GM21447 (cell line): ENCODE measurements at regions not wholly inside any gene's neighbourhood (a gene's known extent, or its start where the extent isn't known, plus 50 kb on each side); places are given as distances from the start of the nearest gene placed in this dataset.
"Not testable (repeated sequence)": the region's sequence is repeated elsewhere in the genome, so short reads cannot be mapped to it uniquely, and the experiment has no call there.

Experiments
- ATAC-seq: cut with Tn5 transposase; IDR thresholded peaks from one replicate; pipeline ENCODE4 v1.9.1; 2021; ENCODE audit not compliant: unreplicated experiment

DNA sequence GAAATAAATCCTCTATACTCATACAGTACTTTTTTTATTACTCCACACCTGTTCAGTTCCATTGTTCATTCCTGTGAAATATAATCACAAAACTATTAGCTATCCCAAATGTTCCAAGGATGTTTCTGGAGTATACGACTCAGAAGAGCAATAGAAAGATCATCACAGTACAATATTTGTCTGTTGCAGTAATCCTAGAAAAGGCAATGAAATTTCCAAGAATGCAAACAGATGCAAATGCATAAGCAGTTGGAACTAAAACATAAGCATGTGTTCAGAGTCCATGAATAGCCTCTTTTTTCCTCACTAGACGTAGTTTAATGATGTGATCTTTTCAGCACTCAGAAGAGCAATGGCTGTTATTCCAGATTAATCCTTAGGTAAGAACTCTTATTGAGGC lies 55.2 kb downstream of the RTL3 start:
- no peak for ATAC-seq

DNA sequence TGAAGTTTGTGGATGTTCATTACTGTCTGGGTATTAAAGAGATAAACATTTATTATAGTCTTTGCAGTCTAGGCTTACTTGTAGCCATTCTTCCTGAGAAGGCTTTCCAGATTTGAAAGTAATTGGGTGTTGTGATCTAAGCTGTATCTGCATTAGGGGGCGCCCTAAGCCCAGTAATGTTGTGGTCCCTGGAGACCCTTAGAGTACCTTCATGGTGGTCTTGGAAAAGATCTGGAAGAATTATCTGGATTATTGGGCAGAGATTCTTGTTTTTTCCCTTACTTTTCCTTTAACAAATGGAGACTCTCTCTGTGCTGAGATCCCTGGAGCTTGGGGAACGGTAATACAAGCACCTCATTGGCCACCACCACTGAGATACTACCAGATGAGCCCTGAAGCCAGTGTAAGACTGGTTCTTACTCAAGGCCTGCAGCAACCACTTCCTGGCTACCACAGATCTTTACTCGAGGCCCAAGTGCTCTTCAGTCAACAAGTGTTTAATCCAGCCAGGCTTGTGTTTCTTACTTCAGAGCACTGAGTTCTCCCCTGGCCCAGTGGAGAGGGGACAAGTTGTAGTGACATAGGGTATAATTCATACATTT lies 63.1 kb downstream of the RTL3 start:
- ATAC-seq: no peak

DNA sequence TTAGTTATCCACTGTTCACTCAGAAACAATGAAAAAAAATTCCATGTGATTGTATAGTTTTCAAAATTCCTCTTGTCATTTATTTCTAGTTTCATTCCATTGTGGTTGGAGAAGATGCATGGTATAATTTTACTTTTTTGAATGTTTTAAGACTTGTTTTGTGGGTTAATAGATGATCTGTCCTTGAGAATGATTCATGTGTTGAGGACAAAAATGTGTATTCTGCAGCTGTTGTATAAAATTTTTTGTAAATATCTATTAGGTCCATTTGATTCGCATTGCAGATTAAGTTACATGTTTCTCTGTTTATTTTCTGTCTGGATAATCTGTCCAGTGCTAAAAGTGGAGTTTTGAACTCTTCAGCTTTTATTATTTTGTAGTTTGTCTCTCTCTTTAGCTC lies 65.4 kb downstream of the RTL3 start:
- no peak for ATAC-seq

GRCh38 chrX:78592030-78592429 lies 67.1 kb downstream of the RTL3 start:
- no peak for ATAC-seq

DNA sequence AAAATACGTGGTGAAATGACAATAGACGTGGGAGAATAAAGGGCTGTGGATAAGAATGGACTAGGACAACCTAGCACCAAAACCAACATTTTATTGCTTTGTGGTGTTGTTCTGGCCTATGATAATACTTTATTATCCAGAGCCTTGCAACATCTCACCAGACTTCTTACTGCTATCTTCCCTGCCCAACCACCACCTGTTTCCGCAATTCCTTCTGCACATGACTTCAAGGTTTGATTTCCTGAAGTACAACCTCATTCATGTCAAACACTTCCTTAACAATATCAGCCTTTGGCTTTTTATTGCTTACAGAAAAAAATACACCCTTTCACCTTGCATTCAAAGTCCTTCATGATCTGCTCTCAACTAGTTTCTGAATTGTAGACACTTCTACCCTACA lies 84.8 kb downstream of the RTL3 start:
- ATAC-seq: no peak

DNA sequence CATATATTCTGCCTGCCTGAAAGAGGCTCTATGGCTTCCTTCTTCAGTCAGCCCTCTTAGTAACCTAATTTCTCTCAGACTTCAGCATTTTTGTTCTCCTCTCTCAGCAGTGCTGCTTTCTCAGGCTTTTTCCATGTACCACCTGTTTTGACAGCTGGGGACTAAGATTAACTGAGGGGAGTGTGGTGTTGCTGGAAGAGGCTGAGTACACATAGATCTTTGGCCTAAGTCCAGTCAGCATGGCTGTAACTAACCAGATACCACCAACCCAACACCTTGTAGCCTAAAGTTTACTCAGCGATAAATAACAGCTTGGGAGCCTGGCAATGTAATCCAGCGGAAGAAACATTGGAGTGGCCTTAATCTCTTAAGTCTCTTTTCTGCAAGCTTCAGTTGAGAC lies 85.5 kb downstream of the RTL3 start:
- ATAC-seq: no peak

- no peak for ATAC-seq
Measured at GRCh38 chrX:78571849-78572248, 87.3 kb downstream of the RTL3 start.

GRCh38 chrX:78555401-78555980 lies 103.6 kb downstream of the RTL3 start:
- ATAC-seq: no peak

- ATAC-seq: not testable (repeated sequence)
Measured at GRCh38 chrX:78552628-78553027, 106.5 kb downstream of the RTL3 start.

GRCh38 chrX:78548012-78548411 lies 111.1 kb downstream of the RTL3 start:
- ATAC-seq: no peak

GRCh38 chrX:78545233-78545632 lies 113.9 kb downstream of the RTL3 start:
- ATAC-seq: no peak

DNA sequence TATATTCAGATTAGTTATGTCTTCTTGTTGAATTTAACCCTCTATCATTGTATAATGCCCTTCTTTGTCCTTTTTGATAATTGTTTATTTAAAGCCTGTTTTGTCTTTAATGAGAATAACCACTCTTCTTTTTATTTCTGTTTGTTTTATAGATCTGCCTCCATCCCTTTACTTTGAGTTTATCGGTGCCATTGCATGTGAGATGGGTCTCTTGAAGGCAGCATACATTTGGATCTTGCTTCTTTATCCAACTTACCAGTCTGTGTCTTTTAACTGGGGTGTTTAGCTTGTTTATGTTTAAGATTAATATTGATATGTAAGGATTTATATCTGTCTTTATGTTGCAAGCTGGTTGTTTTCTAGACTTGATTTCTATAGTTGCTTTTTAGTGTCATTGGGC lies 115.8 kb downstream of the RTL3 start:
- ATAC-seq: no peak

DNA sequence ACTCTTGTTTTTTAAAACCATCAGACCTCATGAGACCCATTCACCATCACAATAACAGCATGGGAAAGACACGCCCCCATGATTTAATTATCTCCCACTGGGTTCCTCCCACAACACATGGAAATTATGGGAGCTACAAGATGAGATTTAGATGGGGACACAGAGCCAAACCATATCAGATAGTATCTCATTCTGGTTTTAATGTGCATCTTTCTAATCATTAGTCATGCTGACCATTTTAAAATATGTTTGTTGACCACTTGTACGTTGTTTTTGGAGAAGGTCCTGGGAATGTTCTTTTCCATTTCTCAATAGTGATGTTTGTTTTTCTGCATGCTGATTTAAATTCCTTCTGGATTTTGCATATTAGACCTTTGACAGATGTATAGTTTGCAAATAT lies 119.0 kb downstream of the RTL3 start:
- ATAC-seq: no peak

DNA sequence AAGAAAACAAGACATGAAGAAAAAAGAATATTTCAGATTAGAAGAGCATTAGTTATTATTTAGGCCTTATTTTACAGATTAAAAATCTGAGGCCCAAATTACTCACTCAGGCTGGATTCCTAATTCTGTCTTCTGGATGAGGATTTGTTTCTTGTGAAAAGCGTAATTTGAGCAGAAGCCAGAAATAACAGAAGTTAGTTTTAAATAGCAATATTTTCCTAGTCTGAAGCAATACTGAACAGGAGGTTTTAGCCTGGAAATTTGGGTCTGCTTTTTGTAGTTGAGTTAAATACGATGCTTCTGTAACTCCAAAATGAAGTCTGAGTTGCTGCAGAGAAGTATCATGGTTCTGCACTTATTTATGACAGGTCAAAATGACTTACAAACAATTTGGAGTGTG lies 124.9 kb downstream of the RTL3 start:
- ATAC-seq: no peak

DNA sequence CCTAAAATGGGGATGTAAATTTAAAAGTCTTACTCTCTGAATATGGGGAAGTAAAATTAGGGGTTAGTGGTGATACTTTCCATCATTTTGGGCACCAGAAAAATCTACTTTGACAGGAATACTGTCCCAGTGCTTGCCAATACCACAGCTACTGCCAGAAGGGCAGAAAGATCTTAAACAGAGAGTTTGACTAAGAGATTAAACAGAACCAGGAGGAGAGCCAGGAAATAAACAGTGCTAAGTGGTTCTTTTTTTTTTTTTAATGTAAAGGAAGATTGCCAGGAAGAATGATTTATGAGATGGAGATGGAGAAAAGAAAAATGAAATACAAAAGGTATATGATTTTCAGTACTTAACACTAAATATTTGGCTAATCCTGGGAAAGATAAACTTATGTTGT lies 126.8 kb downstream of the RTL3 start:
- ATAC-seq: no peak

DNA sequence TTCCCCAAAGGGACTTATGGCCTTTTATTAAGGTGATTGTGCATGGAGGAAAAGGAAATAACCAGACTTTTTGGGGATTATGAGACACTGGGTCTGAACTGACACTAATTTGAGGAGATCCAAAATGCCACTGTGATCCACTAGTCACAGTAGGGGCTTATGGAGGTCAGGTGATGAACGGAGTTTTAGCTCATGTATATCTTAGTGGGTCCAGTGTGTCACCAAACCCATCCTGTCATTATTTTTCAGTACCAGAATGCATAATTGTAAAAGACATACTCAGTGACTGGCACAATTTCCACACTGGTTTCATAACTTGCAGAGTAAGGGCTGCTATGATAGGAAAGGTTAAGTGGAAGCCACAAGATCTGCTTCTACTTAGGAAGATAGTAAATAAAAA lies 131.3 kb downstream of the RTL3 start:
- ATAC-seq: no peak

- ATAC-seq: no peak
Measured at GRCh38 chrX:78527263-78527662, 131.9 kb downstream of the RTL3 start.

DNA sequence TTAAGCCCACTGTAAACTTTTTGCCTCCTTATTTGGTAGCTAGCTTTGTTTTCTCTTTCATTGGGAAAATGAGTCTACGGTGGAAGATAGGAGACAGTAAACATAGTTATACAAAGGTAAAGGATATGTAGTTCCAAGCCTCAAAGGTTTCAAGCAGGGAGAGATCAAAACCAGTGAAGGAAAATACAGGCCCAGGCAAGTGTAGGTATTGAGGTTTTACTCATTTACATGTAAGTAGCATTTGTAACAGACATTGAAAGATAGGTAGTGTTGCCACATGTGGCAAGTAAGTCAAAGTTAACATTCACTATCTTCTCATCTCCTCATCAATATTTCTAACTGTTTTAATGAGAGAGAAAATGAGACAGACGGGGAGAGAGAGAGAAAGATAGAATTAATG lies 136.5 kb downstream of the RTL3 start:
- ATAC-seq: no peak

DNA sequence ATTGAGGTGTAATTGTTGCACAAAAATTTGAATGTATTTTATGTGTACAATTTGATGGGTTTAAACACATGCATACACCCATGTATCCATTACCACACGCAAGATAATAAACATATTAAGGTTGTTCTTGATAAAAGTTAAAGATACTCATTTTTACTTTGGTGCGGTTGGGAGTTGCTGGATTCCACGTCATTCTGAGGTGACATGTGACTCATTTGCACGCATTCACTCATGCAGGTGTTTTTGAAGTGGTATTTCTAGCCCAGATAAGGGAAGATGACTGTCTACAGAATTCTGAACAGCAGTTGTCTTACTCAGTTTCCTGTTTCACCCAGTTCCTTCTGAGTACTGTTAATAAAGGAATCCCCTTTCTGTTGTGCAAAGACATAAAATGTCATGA lies 142.0 kb downstream of the RTL3 start:
- peak; percentile 87 for ATAC-seq

GRCh38 chrX:78514852-78515251 lies 144.3 kb downstream of the RTL3 start:
- no peak for ATAC-seq

- no peak for ATAC-seq
Measured at GRCh38 chrX:78513971-78514738, 145.0 kb downstream of the RTL3 start.

- no peak for ATAC-seq
Measured at GRCh38 chrX:78506248-78506647, 152.9 kb downstream of the RTL3 start.

GRCh38 chrX:78496483-78496882 lies 162.6 kb downstream of the RTL3 start:
- ATAC-seq: no peak
